Body of pancreas (tissue), 4 donors: ENCODE measurements at regions not wholly inside any gene's neighbourhood (a gene's known extent, or its start where the extent isn't known, plus 50 kb on each side); places are given as distances from the start of the nearest gene placed in this dataset.

Source experiments
- ATAC-seq: fragments of 150-250 bp; one replicate; pipeline ENCODE4 v1.9.1; 2016
- DNase-seq, 4 donors: peaks; one replicate each; pipeline ENCODE4 v3.0.0-alpha.2; 2019
- H3K27ac ChIP-seq, 4 donors: fragments of 200-600 bp; sonication (generic); 1 replicate in 3 of 4; 2 replicates in 1 of 4; pipeline versions ENCODE4 v1.5.1 to v1.6.1; 2016 to 2019; ENCODE audit warnings: mild to moderate bottlenecking in 1 of 4, mixed read lengths in 1 of 4, moderate library complexity in 1 of 4
- H3K27me3 ChIP-seq, 2 donors: fragments of 200-600 bp; sonication (generic); one replicate each; pipeline ENCODE4 v1.6.0; 2016; ENCODE audit warnings: mild to moderate bottlenecking in 1 of 2
- H3K36me3 ChIP-seq, 2 donors: fragments of 200-600 bp; sonication (generic); replicated peaks in 1 of 2; 2 replicates each; pipeline ENCODE4 v1.5.1; 2016; ENCODE audit warnings: low read depth in 2 of 2; ENCODE audit not compliant: insufficient read depth in 1 of 2
- H3K4me1 ChIP-seq: fragments of 200-600 bp; sonication (generic); one replicate; pipeline ENCODE4 v1.6.0; 2016
- H3K4me3 ChIP-seq, 2 donors: fragments of 200-600 bp; sonication (generic); 1 replicate in 1 of 2; 2 replicates in 1 of 2; pipeline ENCODE4 v1.5.1; 2016 to 2019
- H3K9me3 ChIP-seq, 3 donors: fragments of 200-600 bp; sonication (generic); 1 replicate in 2 of 3; 2 replicates in 1 of 3; pipeline ENCODE4 v1.5.1; 2016
- POLR2A ChIP-seq, 3 donors: fragments of 450-650 bp; IDR thresholded peaks; one replicate each; pipeline ENCODE4 v1.6.1; 2016; ENCODE audit warnings: antibody characterized with exemption in 3 of 3, mild to moderate bottlenecking in 2 of 3
- WGBS, 2 donors: methylation state at CpG; one replicate each; pipeline ENCODE4 v1.1.5; 2017; 5-methylcytosine and 5-hydroxymethylcytosine counted together
- intact Hi-C: fragments of 100-400 bp; cut with DNase I; formaldehyde crosslinking; loops from one replicate; pipeline ENCODE4 v1.15.1; 2023
- TF ChIP-seq, protein P1 (sequence below), 7 experiments: fragments of 450-650 bp in 4 of 7; fragments of 200-600 bp in 3 of 7; sonication (generic) in 3 of 7; IDR thresholded peaks; one replicate each; pipeline ENCODE4 v1.5.1; 2016 to 2019; ENCODE audit warnings: antibody characterized with exemption in 7 of 7

DNA sequence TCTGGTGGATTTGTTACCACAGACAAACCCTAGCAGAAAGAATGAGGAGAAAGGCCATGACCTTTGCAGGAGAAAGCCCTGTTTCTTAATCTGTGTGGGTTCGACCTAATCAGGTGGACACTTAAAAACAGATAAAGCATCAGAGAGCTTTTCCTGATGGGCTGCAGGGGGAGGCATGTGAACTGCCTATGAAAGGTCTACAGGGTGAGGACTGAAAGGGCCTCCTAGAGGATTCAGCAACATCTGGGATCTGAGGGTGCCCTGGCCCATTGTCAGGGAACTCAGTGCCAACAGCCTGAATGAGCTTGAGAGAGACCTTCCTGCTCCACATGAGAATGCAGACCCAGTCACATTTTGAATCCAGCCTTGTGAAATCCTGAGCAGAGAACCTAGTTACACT lies 178.8 kb upstream of the DDHD1 start:
- H3K4me1 ChIP-seq = no peaks in the 10 kb centered on the region
- H3K9me3 ChIP-seq = no peaks in the 10 kb centered on the region
- no peak overlapping the region for H3K27ac ChIP-seq
- DNase-seq (no peak), ATAC-seq (no peak)
- TF ChIP-seq, protein P1, sequence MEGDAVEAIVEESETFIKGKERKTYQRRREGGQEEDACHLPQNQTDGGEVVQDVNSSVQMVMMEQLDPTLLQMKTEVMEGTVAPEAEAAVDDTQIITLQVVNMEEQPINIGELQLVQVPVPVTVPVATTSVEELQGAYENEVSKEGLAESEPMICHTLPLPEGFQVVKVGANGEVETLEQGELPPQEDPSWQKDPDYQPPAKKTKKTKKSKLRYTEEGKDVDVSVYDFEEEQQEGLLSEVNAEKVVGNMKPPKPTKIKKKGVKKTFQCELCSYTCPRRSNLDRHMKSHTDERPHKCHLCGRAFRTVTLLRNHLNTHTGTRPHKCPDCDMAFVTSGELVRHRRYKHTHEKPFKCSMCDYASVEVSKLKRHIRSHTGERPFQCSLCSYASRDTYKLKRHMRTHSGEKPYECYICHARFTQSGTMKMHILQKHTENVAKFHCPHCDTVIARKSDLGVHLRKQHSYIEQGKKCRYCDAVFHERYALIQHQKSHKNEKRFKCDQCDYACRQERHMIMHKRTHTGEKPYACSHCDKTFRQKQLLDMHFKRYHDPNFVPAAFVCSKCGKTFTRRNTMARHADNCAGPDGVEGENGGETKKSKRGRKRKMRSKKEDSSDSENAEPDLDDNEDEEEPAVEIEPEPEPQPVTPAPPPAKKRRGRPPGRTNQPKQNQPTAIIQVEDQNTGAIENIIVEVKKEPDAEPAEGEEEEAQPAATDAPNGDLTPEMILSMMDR (IDR thresholded peaks at IDR 0.05) = no peak
- TF ChIP-seq POLR2A (IDR thresholded peaks at IDR 0.05) = no peak
- H3K27me3 ChIP-seq = no peaks in the 10 kb centered on the region
- no peaks in the 10 kb centered on the region for H3K36me3 ChIP-seq
- H3K4me3 ChIP-seq = no peak overlapping the region
- intact Hi-C loops = no loop called here
- 53 to 89% methylated on average over 1 of the region's 1 CpG for WGBS, 2 donors

DNA sequence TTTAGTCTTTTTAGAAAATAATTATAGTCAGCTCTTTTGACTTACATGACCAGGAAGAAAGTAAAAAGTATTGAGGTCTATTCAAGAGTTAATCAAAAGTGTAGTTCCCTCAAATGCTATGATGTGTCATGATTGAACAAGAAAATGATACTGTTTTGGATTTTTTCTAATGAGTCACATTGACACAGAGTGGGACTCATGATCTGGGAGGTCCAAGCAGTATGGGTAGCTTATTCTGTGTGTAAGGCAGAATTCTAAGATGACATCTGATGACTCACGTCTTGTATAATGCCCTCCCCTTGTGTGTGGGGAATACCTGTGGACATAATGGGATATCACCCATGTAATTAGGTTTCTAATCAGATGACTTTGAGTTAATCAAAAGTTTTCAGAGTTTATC lies 178.1 kb upstream of the DDHD1 start:
- no peak for ATAC-seq
- Histone ChIP-seq H3K27ac (no peak overlapping the region), H3K4me1 (no peaks in the 10 kb centered on the region), H3K27me3 (no peaks in the 10 kb centered on the region), H3K4me3 (no peak overlapping the region), H3K36me3 (no peaks in the 10 kb centered on the region), H3K9me3 (no peaks in the 10 kb centered on the region)
- intact Hi-C loops = no loop called here
- no peak for DNase-seq
- whole genome bisulfite sequencing, 2 donors = 86 to 89% methylated on average over 1 of the region's 1 CpG
- TF ChIP-seq, protein P1 (IDR thresholded peaks at IDR 0.05) = no peak
- no peak for TF ChIP-seq POLR2A (IDR thresholded peaks at IDR 0.05)

DNA sequence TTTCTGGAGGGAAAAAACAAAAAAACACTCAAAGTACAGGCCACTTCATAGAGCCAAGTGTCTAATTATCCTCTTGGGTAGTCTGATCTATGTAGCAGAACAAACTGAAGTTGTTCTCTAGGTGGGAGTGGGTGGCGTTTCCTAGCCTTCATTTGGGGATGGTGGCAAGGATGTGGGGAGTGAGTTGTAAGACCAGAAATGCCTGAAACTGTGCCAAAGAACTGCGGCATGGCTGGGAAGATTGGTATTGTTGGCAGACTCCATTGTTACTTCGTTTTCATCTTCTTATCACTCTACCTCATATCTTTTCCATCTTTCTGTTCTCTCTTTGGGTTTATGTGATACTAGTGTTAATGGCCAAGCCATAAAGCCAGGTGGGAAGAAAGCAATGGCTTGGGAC lies 177.3 kb upstream of the DDHD1 start:
- intact Hi-C loops = no loop called here
- TF ChIP-seq POLR2A (IDR thresholded peaks at IDR 0.05) = no peak
- TF ChIP-seq, protein P1 (IDR thresholded peaks at IDR 0.05) = no peak
- ATAC-seq = no peak
- WGBS, 2 donors = 69 to 71% methylated on average over 3 of the region's 3 CpGs
- Histone ChIP-seq H3K27me3 (no peaks in the 10 kb centered on the region), H3K36me3 (no peaks in the 10 kb centered on the region), H3K4me3 (no peak overlapping the region), H3K27ac (no peak overlapping the region), H3K9me3 (no peaks in the 10 kb centered on the region), H3K4me1 (no peaks in the 10 kb centered on the region)
- no peak for DNase-seq

DNA sequence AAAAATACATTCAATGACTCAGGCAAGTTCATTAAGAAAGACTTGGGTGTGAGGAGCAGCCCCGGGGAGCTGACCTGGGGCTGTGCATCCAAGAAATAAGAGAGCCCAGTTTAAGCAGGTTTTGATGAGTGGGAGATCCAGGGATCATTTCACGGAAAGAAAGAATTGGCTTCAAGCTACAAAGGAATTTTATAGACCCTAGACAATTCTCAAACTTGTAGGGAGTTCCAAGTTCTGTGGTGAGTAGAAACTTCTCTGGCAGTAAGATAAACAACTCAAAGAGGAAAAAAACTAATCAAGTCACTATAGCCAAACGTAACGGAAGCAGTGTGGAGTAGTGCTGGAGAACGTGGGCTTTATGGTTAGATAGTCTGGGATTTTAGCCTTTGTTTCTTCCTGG lies 175.7 kb upstream of the DDHD1 start:
- Histone ChIP-seq H3K36me3 (no peaks in the 10 kb centered on the region), H3K27me3 (no peaks in the 10 kb centered on the region), H3K9me3 (no peaks in the 10 kb centered on the region), H3K4me3 (no peak overlapping the region), H3K27ac (no peak overlapping the region), H3K4me1 (no peaks in the 10 kb centered on the region)
- no peak for DNase-seq
- 68 to 88% methylated on average over 5 of the region's 5 CpGs for WGBS, 2 donors
- intact Hi-C loops = no loop called here
- ATAC-seq = no peak
- TF ChIP-seq, protein P1 (IDR thresholded peaks at IDR 0.05) = no peak
- no peak for TF ChIP-seq POLR2A (IDR thresholded peaks at IDR 0.05)

DNA sequence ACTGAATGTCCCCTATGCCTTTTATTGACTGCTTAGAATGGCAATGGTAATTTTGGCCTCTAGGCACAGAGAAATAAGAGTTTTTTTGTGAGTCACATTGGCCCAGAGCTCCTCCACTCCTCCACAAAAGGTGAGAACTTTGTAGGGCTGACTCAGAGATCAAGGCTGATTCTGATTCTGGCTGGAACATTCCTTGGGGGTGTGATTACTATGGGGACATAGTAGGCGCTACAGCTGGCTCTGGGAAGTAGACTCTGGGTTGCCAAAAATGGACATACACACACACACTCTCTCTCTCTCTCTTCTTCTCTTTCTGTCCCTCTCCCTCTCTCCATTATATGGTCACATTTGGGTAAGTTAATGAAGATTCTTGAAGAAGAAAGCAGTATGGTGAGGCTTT lies 174.6 kb upstream of the DDHD1 start:
- no peak for DNase-seq
- Histone ChIP-seq H3K27me3 (no peaks in the 10 kb centered on the region), H3K27ac (no peak overlapping the region), H3K4me3 (no peak overlapping the region), H3K9me3 (no peaks in the 10 kb centered on the region), H3K4me1 (no peaks in the 10 kb centered on the region), H3K36me3 (no peaks in the 10 kb centered on the region)
- no peak for ATAC-seq
- no peak for TF ChIP-seq POLR2A (IDR thresholded peaks at IDR 0.05)
- TF ChIP-seq, protein P1 (IDR thresholded peaks at IDR 0.05) = no peak
- intact Hi-C loops = no loop called here
- 79 to 81% methylated on average over 1 of the region's 1 CpG for WGBS, 2 donors
